ENCODE measurements at regions not wholly inside any gene's neighbourhood (a gene's known extent, or its start where the extent isn't known, plus 50 kb on each side); places are given as distances from the start of the nearest gene placed in this dataset.

GRCh38 chrX:966396-967070, 245.9 kb downstream of the CRLF2 start:
- H3K36me3 ChIP-seq (replicated peaks in 1 of 2; ENCODE audit: control insufficient read depth in 2 of 2, insufficient read depth in 2 of 2, low read length in 2 of 2): no peaks in the 10 kb centered on the region
- no peak overlapping the region for H2BK120ac ChIP-seq (ENCODE audit: low read depth, low read length)
- peak overlapping the region; percentile 74 for H3K18ac ChIP-seq (ENCODE audit: low read length)
- no CpG with 5 or more reads among the region's 19 CpGs for WGBS, 2 donors (ENCODE audit: extremely low coverage in 2 of 2, insufficient read length in 2 of 2, insufficient replicate concordance in 1 of 2)
- no peak overlapping the region for H2AK5ac ChIP-seq (ENCODE audit: low read depth, low read length)
- peak overlapping the region; percentile 75 for H2BK5ac ChIP-seq (ENCODE audit: low read length)
- H3K9me3 ChIP-seq (replicated peaks in 1 of 2; ENCODE audit: control insufficient read depth in 2 of 2, insufficient read depth in 1 of 2, low read depth in 1 of 2, low read length in 2 of 2): no peaks in the 10 kb centered on the region
- DNase-seq (ENCODE audit: low spot score): no peak
- H3K27ac ChIP-seq (replicated peaks; ENCODE audit: low read length): no peak overlapping the region
- H3K4me2 ChIP-seq (ENCODE audit: insufficient read depth, low read length, poor library complexity, severe bottlenecking): no peak overlapping the region
- no peak overlapping the region for H3K4me3 ChIP-seq (ENCODE audit: low read length in 2 of 2)
- H3K79me1 ChIP-seq (ENCODE audit: low read depth, low read length): no peaks in the 10 kb centered on the region
- no peak overlapping the region for H3K9ac ChIP-seq (ENCODE audit: low read depth, low read length, poor library complexity)
- H4K8ac ChIP-seq (ENCODE audit: low read depth, low read length): no peak overlapping the region
- H3K23ac ChIP-seq (ENCODE audit: low read depth, low read length, poor library complexity): no peak overlapping the region
- H2AFZ ChIP-seq (ENCODE audit: low read length): no peak overlapping the region
- H3K14ac ChIP-seq (ENCODE audit: low read length): peak overlapping the region; percentile 82
- H2BK15ac ChIP-seq (ENCODE audit: low read length): peak overlapping the region; percentile 75
- H4K91ac ChIP-seq (ENCODE audit: low read depth, low read length, poor library complexity): no peak overlapping the region
- H3K27me3 ChIP-seq (ENCODE audit: control insufficient read depth in 3 of 3, insufficient read depth in 3 of 3, low read depth in 1 of 3, low read length in 3 of 3): peaks cover 0 to 10% (median 0%) of the 10 kb centered on the region in 3 experiments
- H3K4me1 ChIP-seq (ENCODE audit: control insufficient read depth in 2 of 2, insufficient read depth in 1 of 2, low read depth in 1 of 2, low read length in 2 of 2): peaks cover 0 to 5% of the 10 kb centered on the region in 2 donors
- no peak overlapping the region for H2BK12ac ChIP-seq (ENCODE audit: low read length)
- no peak overlapping the region for H3K4ac ChIP-seq (ENCODE audit: low read length)

GRCh38 chrX:964831-965416, 247.5 kb downstream of the CRLF2 start:
- Histone ChIP-seq H2BK5ac (ENCODE audit: low read length) (no peak overlapping the region), H4K8ac (ENCODE audit: low read depth, low read length) (no peak overlapping the region), H3K9me3 (replicated peaks in 1 of 2; ENCODE audit: control insufficient read depth in 2 of 2, insufficient read depth in 1 of 2, low read depth in 1 of 2, low read length in 2 of 2) (no peaks in the 10 kb centered on the region), H3K79me1 (ENCODE audit: low read depth, low read length) (no peaks in the 10 kb centered on the region), H2BK120ac (ENCODE audit: low read depth, low read length) (no peak overlapping the region), H2AK5ac (ENCODE audit: low read depth, low read length) (no peak overlapping the region), H3K4ac (ENCODE audit: low read length) (no peak overlapping the region), H2BK15ac (ENCODE audit: low read length) (no peak overlapping the region), H4K91ac (ENCODE audit: low read depth, low read length, poor library complexity) (no peak overlapping the region), H3K4me3 (ENCODE audit: low read length in 2 of 2) (no peak overlapping the region), H3K18ac (ENCODE audit: low read length) (no peak overlapping the region), H3K27ac (replicated peaks; ENCODE audit: low read length) (no peak overlapping the region), H2AFZ (ENCODE audit: low read length) (peak overlapping the region; percentile 8), H3K4me2 (ENCODE audit: insufficient read depth, low read length, poor library complexity, severe bottlenecking) (no peak overlapping the region), H3K14ac (ENCODE audit: low read length) (no peak overlapping the region), H3K36me3 (replicated peaks in 1 of 2; ENCODE audit: control insufficient read depth in 2 of 2, insufficient read depth in 2 of 2, low read length in 2 of 2) (no peaks in the 10 kb centered on the region), H3K23ac (ENCODE audit: low read depth, low read length, poor library complexity) (no peak overlapping the region), H3K4me1 (ENCODE audit: control insufficient read depth in 2 of 2, insufficient read depth in 1 of 2, low read depth in 1 of 2, low read length in 2 of 2) (peaks cover 0 to 11% of the 10 kb centered on the region in 2 donors), H3K27me3 (ENCODE audit: control insufficient read depth in 3 of 3, insufficient read depth in 3 of 3, low read depth in 1 of 3, low read length in 3 of 3) (peaks cover 0 to 21% (median 0%) of the 10 kb centered on the region in 3 experiments), H3K9ac (ENCODE audit: low read depth, low read length, poor library complexity) (no peak overlapping the region), H2BK12ac (ENCODE audit: low read length) (no peak overlapping the region)
- no CpG with 5 or more reads among the region's 10 CpGs for WGBS, 2 donors (ENCODE audit: extremely low coverage in 2 of 2, insufficient read length in 2 of 2, insufficient replicate concordance in 1 of 2)
- DNase-seq (ENCODE audit: low spot score): no peak

GRCh38 chrX:960821-961220, 251.6 kb downstream of the CRLF2 start:
- H4K91ac ChIP-seq (ENCODE audit: low read depth, low read length, poor library complexity): no peak overlapping the region
- H3K4ac ChIP-seq (ENCODE audit: low read length): no peak overlapping the region
- H4K8ac ChIP-seq (ENCODE audit: low read depth, low read length): no peak overlapping the region
- H3K4me3 ChIP-seq (ENCODE audit: low read length in 2 of 2): no peak overlapping the region
- no CpG with 5 or more reads among the region's 8 CpGs for WGBS, 2 donors (ENCODE audit: extremely low coverage in 2 of 2, insufficient read length in 2 of 2, insufficient replicate concordance in 1 of 2)
- no peak overlapping the region for H2AK5ac ChIP-seq (ENCODE audit: low read depth, low read length)
- H3K23ac ChIP-seq (ENCODE audit: low read depth, low read length, poor library complexity): no peak overlapping the region
- no peak overlapping the region for H2AFZ ChIP-seq (ENCODE audit: low read length)
- peaks cover 0 to 14% of the 10 kb centered on the region in 2 donors for H3K4me1 ChIP-seq (ENCODE audit: control insufficient read depth in 2 of 2, insufficient read depth in 1 of 2, low read depth in 1 of 2, low read length in 2 of 2)
- H2BK15ac ChIP-seq (ENCODE audit: low read length): no peak overlapping the region
- no peak overlapping the region for H2BK12ac ChIP-seq (ENCODE audit: low read length)
- DNase-seq (ENCODE audit: low spot score): no peak
- H3K27me3 ChIP-seq (ENCODE audit: control insufficient read depth in 3 of 3, insufficient read depth in 3 of 3, low read depth in 1 of 3, low read length in 3 of 3): peaks cover 0 to 24% (median 0%) of the 10 kb centered on the region in 3 experiments
- no peak overlapping the region for H3K27ac ChIP-seq (replicated peaks; ENCODE audit: low read length)
- no peak overlapping the region for H2BK120ac ChIP-seq (ENCODE audit: low read depth, low read length)
- no peak overlapping the region for H3K9ac ChIP-seq (ENCODE audit: low read depth, low read length, poor library complexity)
- H3K36me3 ChIP-seq (replicated peaks in 1 of 2; ENCODE audit: control insufficient read depth in 2 of 2, insufficient read depth in 2 of 2, low read length in 2 of 2): no peaks in the 10 kb centered on the region
- no peak overlapping the region for H3K14ac ChIP-seq (ENCODE audit: low read length)
- H3K18ac ChIP-seq (ENCODE audit: low read length): no peak overlapping the region
- no peak overlapping the region for H2BK5ac ChIP-seq (ENCODE audit: low read length)
- no peaks in the 10 kb centered on the region for H3K79me1 ChIP-seq (ENCODE audit: low read depth, low read length)
- no peak overlapping the region for H3K4me2 ChIP-seq (ENCODE audit: insufficient read depth, low read length, poor library complexity, severe bottlenecking)
- no peaks in the 10 kb centered on the region for H3K9me3 ChIP-seq (replicated peaks in 1 of 2; ENCODE audit: control insufficient read depth in 2 of 2, insufficient read depth in 1 of 2, low read depth in 1 of 2, low read length in 2 of 2)

GRCh38 chrX:959595-959994, 252.9 kb downstream of the CRLF2 start:
- Histone ChIP-seq H3K9ac (ENCODE audit: low read depth, low read length, poor library complexity) (no peak overlapping the region), H3K79me1 (ENCODE audit: low read depth, low read length) (no peaks in the 10 kb centered on the region), H3K4me1 (ENCODE audit: control insufficient read depth in 2 of 2, insufficient read depth in 1 of 2, low read depth in 1 of 2, low read length in 2 of 2) (peaks cover 0 to 14% of the 10 kb centered on the region in 2 donors), H3K14ac (ENCODE audit: low read length) (no peak overlapping the region), H3K4me2 (ENCODE audit: insufficient read depth, low read length, poor library complexity, severe bottlenecking) (no peak overlapping the region), H2BK120ac (ENCODE audit: low read depth, low read length) (no peak overlapping the region), H2BK15ac (ENCODE audit: low read length) (no peak overlapping the region), H2AK5ac (ENCODE audit: low read depth, low read length) (no peak overlapping the region), H4K8ac (ENCODE audit: low read depth, low read length) (no peak overlapping the region), H3K9me3 (replicated peaks in 1 of 2; ENCODE audit: control insufficient read depth in 2 of 2, insufficient read depth in 1 of 2, low read depth in 1 of 2, low read length in 2 of 2) (peaks cover 0 to 7% of the 10 kb centered on the region in 2 donors), H3K18ac (ENCODE audit: low read length) (no peak overlapping the region), H3K23ac (ENCODE audit: low read depth, low read length, poor library complexity) (no peak overlapping the region), H3K4me3 (ENCODE audit: low read length in 2 of 2) (no peak overlapping the region), H3K27ac (replicated peaks; ENCODE audit: low read length) (no peak overlapping the region), H3K4ac (ENCODE audit: low read length) (no peak overlapping the region), H2AFZ (ENCODE audit: low read length) (no peak overlapping the region), H3K27me3 (ENCODE audit: control insufficient read depth in 3 of 3, insufficient read depth in 3 of 3, low read depth in 1 of 3, low read length in 3 of 3) (peaks cover 0 to 24% (median 0%) of the 10 kb centered on the region in 3 experiments), H2BK12ac (ENCODE audit: low read length) (no peak overlapping the region), H4K91ac (ENCODE audit: low read depth, low read length, poor library complexity) (no peak overlapping the region), H3K36me3 (replicated peaks in 1 of 2; ENCODE audit: control insufficient read depth in 2 of 2, insufficient read depth in 2 of 2, low read length in 2 of 2) (no peaks in the 10 kb centered on the region), H2BK5ac (ENCODE audit: low read length) (no peak overlapping the region)
- WGBS, 2 donors (ENCODE audit: extremely low coverage in 2 of 2, insufficient read length in 2 of 2, insufficient replicate concordance in 1 of 2): no CpG with 5 or more reads among the region's 10 CpGs
- DNase-seq (ENCODE audit: low spot score): no peak
